ENCODE measurements at regions not wholly inside any gene's neighbourhood (a gene's known extent, or its start where the extent isn't known, plus 50 kb on each side); places are given as distances from the start of the nearest gene placed in this dataset.
A peak's percentile ranks its signal among the peaks of the same experiment; 100 is the strongest.

DNA sequence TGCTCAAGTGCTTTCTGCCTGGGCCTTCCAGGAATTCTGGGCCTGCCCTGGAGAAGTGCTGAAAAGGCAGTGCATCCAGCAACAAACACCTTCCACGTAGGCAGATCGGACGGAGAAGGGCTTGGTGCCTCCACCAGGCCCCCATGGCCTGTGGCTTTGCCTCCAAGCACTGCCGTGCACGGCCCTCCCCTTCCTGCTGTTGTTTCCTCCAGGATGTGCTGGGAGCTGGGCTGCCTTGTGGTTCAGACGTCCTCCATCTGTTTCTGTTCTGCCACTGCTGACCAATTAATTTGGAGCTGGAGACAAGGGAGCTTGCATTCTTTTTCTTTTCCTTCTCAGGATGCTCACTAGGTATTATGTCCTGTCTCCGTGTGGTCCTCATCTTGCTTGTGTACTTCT lies 197.0 kb downstream of the HRH4 start:
- POLR2A ChIA-PET: no interaction called here
- no peak for TF ChIP-seq CTCF (IDR thresholded peaks at IDR 0.05; ENCODE audit: control extremely low read depth, extremely low read depth, low read depth, missing control alignments)
- CTCF ChIA-PET: no interaction called here
- DNase-seq (ENCODE audit: extremely low spot score): no peak

GRCh38 chr18:24658302-24658701 lies 197.9 kb downstream of the HRH4 start:
- no peak for DNase-seq (ENCODE audit: extremely low spot score)
- no peak for TF ChIP-seq CTCF (IDR thresholded peaks at IDR 0.05; ENCODE audit: control extremely low read depth, extremely low read depth, low read depth, missing control alignments)
- POLR2A ChIA-PET: no interaction called here
- CTCF ChIA-PET: no interaction called here

GRCh38 chr18:24659827-24660720 lies 199.6 kb downstream of the HRH4 start:
- peak; percentile 17 for DNase-seq (ENCODE audit: extremely low spot score)

DNA sequence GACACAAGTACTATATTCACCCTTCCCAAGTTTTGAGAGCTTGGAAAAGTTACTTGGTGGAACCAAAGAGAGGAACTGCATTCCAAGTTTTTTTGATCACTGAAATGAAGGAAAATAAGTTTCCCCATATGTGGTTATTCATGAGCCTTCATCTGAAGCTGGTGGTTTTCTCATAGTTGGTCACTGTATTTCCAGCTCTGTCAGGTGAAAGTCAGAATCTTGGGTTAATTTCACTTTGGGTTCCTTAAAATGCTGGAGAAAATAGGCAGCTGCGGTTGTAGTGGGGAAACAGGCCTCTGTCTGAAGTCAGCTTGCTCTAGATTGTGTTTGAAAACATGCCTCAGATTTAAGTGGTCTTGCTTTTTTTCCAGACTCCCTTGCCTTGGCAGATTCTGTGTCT lies 200.5 kb downstream of the HRH4 start:
- TF ChIP-seq CTCF (IDR thresholded peaks at IDR 0.05; ENCODE audit: control extremely low read depth, extremely low read depth, low read depth, missing control alignments): no peak
- no peak for DNase-seq (ENCODE audit: extremely low spot score)
- CTCF ChIA-PET: interaction anchor here (0.8 kb wide), 1 partner anchor 66 kb away, joined by 3 read pairs; no protein-coding TSS in a partner anchor
- POLR2A ChIA-PET: no interaction called here

More at GRCh38 chr18:24659827-24660720, 199.6 kb downstream of the HRH4 start:
- ChIA-PET CTCF (no interaction called here), POLR2A (no interaction called here)
- TF ChIP-seq CTCF (IDR thresholded peaks at IDR 0.05; ENCODE audit: control extremely low read depth, extremely low read depth, low read depth, missing control alignments): no peak

- ChIA-PET CTCF (interaction anchor here (1.0 kb wide), 1 partner anchor 17 kb away, joined by 3 read pairs; no protein-coding TSS in a partner anchor), POLR2A (no interaction called here)
- no peak for DNase-seq (ENCODE audit: extremely low spot score)
- TF ChIP-seq CTCF (IDR thresholded peaks at IDR 0.05; ENCODE audit: control extremely low read depth, extremely low read depth, low read depth, missing control alignments): no peak
These were observed 202.0 kb downstream of the HRH4 start for GRCh38 chr18:24662412-24662821.

GRCh38 chr18:24663026-24663425 lies 202.6 kb downstream of the HRH4 start:
- ChIA-PET CTCF (no interaction called here), POLR2A (no interaction called here)
- TF ChIP-seq CTCF (IDR thresholded peaks at IDR 0.05; ENCODE audit: control extremely low read depth, extremely low read depth, low read depth, missing control alignments): no peak
- no peak for DNase-seq (ENCODE audit: extremely low spot score)
